ENCODE measurements at regions not wholly inside any gene's neighbourhood (a gene's known extent, or its start where the extent isn't known, plus 50 kb on each side); places are given as distances from the start of the nearest gene placed in this dataset.
"Not testable (repeated sequence)": the region's sequence is repeated elsewhere in the genome, so short reads cannot be mapped to it uniquely, and the experiment has no call there.

GRCh38 chr3:75906555-75907112 is 121.3 kb upstream of the ZNF717 start:
- no peak for DNase-seq (ENCODE audit: low spot score)
- in situ Hi-C loops (cut with MboI; ENCODE audit: low sequenced_read_pairs, unreplicated experiment) = no loop called here
- TF ChIP-seq CTCF (IDR thresholded peaks at IDR 0.05; ENCODE audit: borderline replicate concordance, control extremely low read depth, extremely low read depth, insufficient read depth, missing control alignments) = no peak

GRCh38 chr3:75913800-75914350 is 128.5 kb upstream of the ZNF717 start:
- TF ChIP-seq CTCF (IDR thresholded peaks at IDR 0.05; ENCODE audit: borderline replicate concordance, control extremely low read depth, extremely low read depth, insufficient read depth, missing control alignments) = no peak
- DNase-seq (ENCODE audit: low spot score) = no peak
- in situ Hi-C loops (cut with MboI; ENCODE audit: low sequenced_read_pairs, unreplicated experiment) = no loop called here

GRCh38 chr3:75914741-75915140 is 129.4 kb upstream of the ZNF717 start:
- in situ Hi-C loops (cut with MboI; ENCODE audit: low sequenced_read_pairs, unreplicated experiment); DNase-seq (ENCODE audit: low spot score): not testable (repeated sequence)

GRCh38 chr3:75938921-75939320 is 153.6 kb upstream of the ZNF717 start:
- no peak for DNase-seq (ENCODE audit: low spot score)
- TF ChIP-seq CTCF (IDR thresholded peaks at IDR 0.05; ENCODE audit: borderline replicate concordance, control extremely low read depth, extremely low read depth, insufficient read depth, missing control alignments) = no peak
- in situ Hi-C loops (cut with MboI; ENCODE audit: low sequenced_read_pairs, unreplicated experiment) = no loop called here

- DNase-seq (ENCODE audit: low spot score) = no peak
- in situ Hi-C loops (cut with MboI; ENCODE audit: low sequenced_read_pairs, unreplicated experiment) = no loop called here
- TF ChIP-seq CTCF (IDR thresholded peaks at IDR 0.05; ENCODE audit: borderline replicate concordance, control extremely low read depth, extremely low read depth, insufficient read depth, missing control alignments) = no peak
These were observed 166.6 kb upstream of the ZNF717 start for GRCh38 chr3:75951941-75952340.

- in situ Hi-C loops (cut with MboI; ENCODE audit: low sequenced_read_pairs, unreplicated experiment); DNase-seq (ENCODE audit: low spot score): not testable (repeated sequence)
These were observed 174.7 kb upstream of the ZNF717 start for GRCh38 chr3:75960031-75960430.

GRCh38 chr3:75962054-75962453 is 176.7 kb upstream of the ZNF717 start:
- DNase-seq (ENCODE audit: low spot score); in situ Hi-C loops (cut with MboI; ENCODE audit: low sequenced_read_pairs, unreplicated experiment): not testable (repeated sequence)

- TF ChIP-seq CTCF (IDR thresholded peaks at IDR 0.05; ENCODE audit: borderline replicate concordance, control extremely low read depth, extremely low read depth, insufficient read depth, missing control alignments) = no peak
- no peak for DNase-seq (ENCODE audit: low spot score)
- in situ Hi-C loops (cut with MboI; ENCODE audit: low sequenced_read_pairs, unreplicated experiment) = no loop called here
These were observed 181.7 kb upstream of the ZNF717 start for GRCh38 chr3:75967071-75967470.

Data from GM13976 (cell line).